ENCODE measurements at regions not wholly inside any gene's neighbourhood (a gene's known extent, or its start where the extent isn't known, plus 50 kb on each side); places are given as distances from the start of the nearest gene placed in this dataset.
A peak's percentile ranks its signal among the peaks of the same experiment; 100 is the strongest.

DNA sequence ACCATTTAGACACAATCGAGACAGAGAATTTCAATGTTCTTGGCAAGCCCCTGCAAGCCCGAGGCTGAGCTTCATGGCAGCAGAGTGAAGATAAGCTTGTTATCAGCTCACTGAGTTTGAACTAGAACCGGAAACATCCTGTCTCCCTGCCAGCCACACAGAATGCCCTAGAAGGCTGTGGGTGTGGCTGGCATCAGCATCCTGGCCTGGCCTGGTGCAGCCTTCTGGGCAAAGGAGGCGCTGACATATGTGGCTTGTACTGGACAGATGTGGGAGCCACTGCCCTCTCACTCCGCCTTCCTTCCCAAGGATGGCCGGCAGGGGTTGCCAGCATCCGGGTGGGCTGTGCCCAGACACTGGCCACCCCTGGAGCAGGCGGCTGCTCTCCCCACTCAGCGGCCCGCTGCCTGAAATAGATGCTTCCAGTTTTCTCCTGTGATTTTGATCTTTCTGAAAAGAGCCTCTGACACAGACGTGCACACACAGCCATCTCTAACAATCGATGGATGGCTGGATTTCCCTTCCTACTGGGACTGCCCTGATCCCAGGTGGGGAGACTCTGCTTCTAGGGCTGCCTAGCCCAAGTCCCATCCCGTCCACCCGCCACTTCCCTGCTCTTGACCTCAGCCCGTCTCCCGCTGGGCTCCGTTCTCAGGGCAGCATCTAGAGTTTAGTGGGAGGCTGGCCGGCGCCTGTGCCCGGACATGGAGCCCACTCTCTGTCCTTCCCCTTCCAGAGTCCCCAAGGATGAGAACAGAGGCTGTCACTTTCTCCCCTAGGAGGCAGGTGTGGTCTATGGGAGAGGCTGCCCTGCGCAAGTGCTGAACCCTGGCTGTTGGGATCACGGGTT lies 149.7 kb downstream of the CTTN start:
- Histone ChIP-seq H3K27me3 (replicated peaks in 2 of 5; ENCODE audit: control insufficient read depth in 4 of 5, insufficient read depth in 5 of 5, low read length in 4 of 5) (no peaks in the 10 kb centered on the region), H3K36me3 (ENCODE audit: control insufficient read depth in 4 of 4, insufficient read depth in 4 of 4, low read length in 3 of 4) (no peaks in the 10 kb centered on the region), H3K27ac (ENCODE audit: insufficient read depth in 1 of 2, low read depth in 1 of 2, low read length in 2 of 2, poor library complexity in 1 of 2, severe bottlenecking in 2 of 2) (no peak overlapping the region), H3K4me1 (ENCODE audit: control extremely low read depth in 1 of 4, control insufficient read depth in 4 of 4, insufficient read depth in 4 of 4, low read length in 3 of 4) (no peaks in the 10 kb centered on the region), H3K4me3 (ENCODE audit: control insufficient read depth in 1 of 7, extremely low read depth in 1 of 7, insufficient read depth in 4 of 7, low read depth in 2 of 7, low read length in 6 of 7) (no peak overlapping the region), H3K9me3 (ENCODE audit: control extremely low read depth in 1 of 5, control insufficient read depth in 4 of 5, insufficient read depth in 2 of 5, low read depth in 1 of 5, low read length in 4 of 5) (no peaks in the 10 kb centered on the region)
- POLR2A ChIA-PET, result no interaction called here
- peak; percentile 30 to 60 (median 44) for DNase-seq
- CTCF ChIA-PET, result no interaction called here
- 82% methylated on average over 18 of the region's 22 CpGs for WGBS (ENCODE audit: insufficient coverage)

DNA sequence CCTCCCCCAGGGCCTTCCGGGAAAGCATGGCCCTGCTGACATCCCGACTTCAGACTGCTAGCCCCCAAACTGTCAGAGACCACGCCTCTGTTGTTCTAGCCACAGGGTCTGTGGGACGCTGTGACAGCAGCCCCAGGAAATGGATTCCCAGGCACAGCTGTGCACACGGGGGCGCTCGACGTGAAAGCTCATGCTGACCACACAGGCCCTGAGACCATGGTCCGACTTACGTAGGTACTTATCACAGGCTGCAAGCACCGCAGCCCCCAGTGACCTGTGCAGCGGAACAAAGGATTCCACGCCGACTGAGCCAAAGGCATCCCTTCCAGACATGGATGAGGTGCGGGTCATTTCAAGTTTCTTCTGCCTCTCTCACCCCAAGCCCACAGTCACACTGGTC lies 150.6 kb downstream of the CTTN start:
- Histone ChIP-seq H3K27me3 (replicated peaks in 2 of 5; ENCODE audit: control insufficient read depth in 4 of 5, insufficient read depth in 5 of 5, low read length in 4 of 5) (no peaks in the 10 kb centered on the region), H3K36me3 (ENCODE audit: control insufficient read depth in 4 of 4, insufficient read depth in 4 of 4, low read length in 3 of 4) (no peaks in the 10 kb centered on the region), H3K4me1 (ENCODE audit: control extremely low read depth in 1 of 4, control insufficient read depth in 4 of 4, insufficient read depth in 4 of 4, low read length in 3 of 4) (no peaks in the 10 kb centered on the region), H3K4me3 (ENCODE audit: control insufficient read depth in 1 of 7, extremely low read depth in 1 of 7, insufficient read depth in 4 of 7, low read depth in 2 of 7, low read length in 6 of 7) (no peak overlapping the region), H3K9me3 (ENCODE audit: control extremely low read depth in 1 of 5, control insufficient read depth in 4 of 5, insufficient read depth in 2 of 5, low read depth in 1 of 5, low read length in 4 of 5) (no peaks in the 10 kb centered on the region), H3K27ac (ENCODE audit: insufficient read depth in 1 of 2, low read depth in 1 of 2, low read length in 2 of 2, poor library complexity in 1 of 2, severe bottlenecking in 2 of 2) (no peak overlapping the region)
- 95% methylated on average over 15 of the region's 15 CpGs for WGBS (ENCODE audit: insufficient coverage)
- no peak for DNase-seq
- ChIA-PET CTCF (no interaction called here), POLR2A (no interaction called here)

DNA sequence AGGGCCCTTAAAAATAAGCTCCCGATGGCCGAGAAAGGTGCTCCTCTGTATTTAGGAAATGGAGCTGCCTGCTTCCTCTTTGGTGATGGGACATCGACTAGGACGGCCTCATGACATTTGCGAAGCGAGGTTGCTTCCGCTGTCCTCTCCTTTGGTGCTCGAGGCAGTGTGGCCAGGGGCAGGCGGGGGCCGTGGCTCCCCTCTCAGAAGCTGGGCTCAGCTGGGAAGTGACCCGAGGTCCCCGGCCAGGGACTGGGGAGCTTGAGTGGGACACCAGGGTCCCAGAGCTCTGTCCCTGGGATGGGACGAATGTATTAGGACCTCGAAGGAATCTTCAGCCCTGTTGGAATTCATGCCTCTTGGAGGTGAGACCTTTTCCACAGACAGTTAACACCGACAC lies 151.1 kb downstream of the CTTN start:
- no peaks in the 10 kb centered on the region for H3K9me3 ChIP-seq (ENCODE audit: control extremely low read depth in 1 of 5, control insufficient read depth in 4 of 5, insufficient read depth in 2 of 5, low read depth in 1 of 5, low read length in 4 of 5)

DNA sequence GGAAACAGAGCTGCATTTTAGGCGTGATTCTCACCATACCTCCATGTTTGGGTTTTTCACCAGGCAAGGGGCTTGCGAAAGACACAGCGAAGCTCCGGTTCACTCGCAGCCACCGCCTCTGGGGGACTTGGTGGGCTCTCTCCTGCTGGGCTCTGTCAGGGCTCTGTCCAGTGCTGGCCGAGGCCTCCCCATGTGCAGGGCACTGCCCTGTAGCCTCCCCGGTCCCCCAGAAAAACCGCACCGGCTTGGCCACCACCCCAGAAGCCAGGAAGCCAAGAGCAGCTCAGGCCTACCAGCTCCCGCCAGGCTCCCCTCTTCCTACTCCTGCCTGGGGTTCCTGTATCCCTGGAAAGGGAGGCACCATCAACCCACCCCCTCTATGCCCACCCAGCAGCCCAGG lies 151.5 kb downstream of the CTTN start:
- DNase-seq, result no peak
- ChIA-PET POLR2A (no interaction called here), CTCF (no interaction called here)
- Histone ChIP-seq H3K36me3 (ENCODE audit: control insufficient read depth in 4 of 4, insufficient read depth in 4 of 4, low read length in 3 of 4) (no peaks in the 10 kb centered on the region), H3K4me3 (ENCODE audit: control insufficient read depth in 1 of 7, extremely low read depth in 1 of 7, insufficient read depth in 4 of 7, low read depth in 2 of 7, low read length in 6 of 7) (no peak overlapping the region), H3K27me3 (replicated peaks in 2 of 5; ENCODE audit: control insufficient read depth in 4 of 5, insufficient read depth in 5 of 5, low read length in 4 of 5) (no peaks in the 10 kb centered on the region), H3K9me3 (ENCODE audit: control extremely low read depth in 1 of 5, control insufficient read depth in 4 of 5, insufficient read depth in 2 of 5, low read depth in 1 of 5, low read length in 4 of 5) (no peaks in the 10 kb centered on the region), H3K4me1 (ENCODE audit: control extremely low read depth in 1 of 4, control insufficient read depth in 4 of 4, insufficient read depth in 4 of 4, low read length in 3 of 4) (no peaks in the 10 kb centered on the region), H3K27ac (ENCODE audit: insufficient read depth in 1 of 2, low read depth in 1 of 2, low read length in 2 of 2, poor library complexity in 1 of 2, severe bottlenecking in 2 of 2) (no peak overlapping the region)
- 98% methylated on average over 10 of the region's 11 CpGs for WGBS (ENCODE audit: insufficient coverage)

More for the DNA sequence above, 151.1 kb downstream of the CTTN start:
- ChIA-PET POLR2A (no interaction called here), CTCF (no interaction called here)
- no peak overlapping the region for H3K27ac ChIP-seq (ENCODE audit: insufficient read depth in 1 of 2, low read depth in 1 of 2, low read length in 2 of 2, poor library complexity in 1 of 2, severe bottlenecking in 2 of 2)
- no peaks in the 10 kb centered on the region for H3K36me3 ChIP-seq (ENCODE audit: control insufficient read depth in 4 of 4, insufficient read depth in 4 of 4, low read length in 3 of 4)
- DNase-seq, result no peak
- no peaks in the 10 kb centered on the region for H3K27me3 ChIP-seq (replicated peaks in 2 of 5; ENCODE audit: control insufficient read depth in 4 of 5, insufficient read depth in 5 of 5, low read length in 4 of 5)
- H3K4me3 ChIP-seq (ENCODE audit: control insufficient read depth in 1 of 7, extremely low read depth in 1 of 7, insufficient read depth in 4 of 7, low read depth in 2 of 7, low read length in 6 of 7), result no peak overlapping the region
- 81% methylated on average over 12 of the region's 15 CpGs for WGBS (ENCODE audit: insufficient coverage)
- H3K4me1 ChIP-seq (ENCODE audit: control extremely low read depth in 1 of 4, control insufficient read depth in 4 of 4, insufficient read depth in 4 of 4, low read length in 3 of 4), result no peaks in the 10 kb centered on the region

DNA sequence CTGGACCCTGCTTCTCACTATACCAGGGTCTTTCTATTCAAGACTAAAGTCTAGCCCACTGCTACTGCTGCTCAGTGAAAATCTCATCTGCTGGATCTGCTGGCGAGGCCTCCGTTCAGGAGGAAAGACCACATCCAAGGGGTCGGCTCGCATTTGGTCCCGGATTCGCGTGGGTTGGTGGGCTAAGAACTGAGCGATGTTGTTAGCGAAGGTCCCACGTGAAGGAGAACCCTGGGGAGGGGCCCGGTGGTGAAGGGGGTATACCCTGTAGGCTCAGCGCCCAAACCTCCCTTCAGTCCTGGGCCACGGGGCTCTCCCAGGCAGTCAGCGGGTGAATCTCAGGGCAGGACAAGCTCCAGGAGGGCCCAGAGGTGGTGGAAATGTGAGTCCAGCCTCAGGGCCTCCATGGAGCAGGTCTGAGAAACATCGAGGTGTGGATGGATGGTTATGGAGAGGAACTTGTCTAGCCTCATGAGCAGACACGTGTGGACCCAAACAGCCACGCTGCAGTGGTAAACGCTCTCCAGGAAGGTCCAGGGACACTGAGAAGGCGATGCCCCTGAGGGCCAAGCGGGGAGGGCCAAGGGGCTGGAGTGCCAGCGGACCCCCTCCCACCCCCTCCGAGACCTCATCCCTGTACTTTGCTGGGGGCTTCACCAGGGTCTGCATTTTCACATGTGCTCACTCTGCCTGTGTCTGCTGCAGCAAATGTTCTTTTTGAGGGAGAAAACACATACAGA lies 152.3 kb downstream of the CTTN start:
- POLR2A ChIA-PET, result no interaction called here
- Histone ChIP-seq H3K27me3 (replicated peaks in 2 of 5; ENCODE audit: control insufficient read depth in 4 of 5, insufficient read depth in 5 of 5, low read length in 4 of 5) (no peaks in the 10 kb centered on the region), H3K4me1 (ENCODE audit: control extremely low read depth in 1 of 4, control insufficient read depth in 4 of 4, insufficient read depth in 4 of 4, low read length in 3 of 4) (no peaks in the 10 kb centered on the region), H3K36me3 (ENCODE audit: control insufficient read depth in 4 of 4, insufficient read depth in 4 of 4, low read length in 3 of 4) (no peaks in the 10 kb centered on the region), H3K9me3 (ENCODE audit: control extremely low read depth in 1 of 5, control insufficient read depth in 4 of 5, insufficient read depth in 2 of 5, low read depth in 1 of 5, low read length in 4 of 5) (no peaks in the 10 kb centered on the region), H3K27ac (ENCODE audit: insufficient read depth in 1 of 2, low read depth in 1 of 2, low read length in 2 of 2, poor library complexity in 1 of 2, severe bottlenecking in 2 of 2) (no peak overlapping the region), H3K4me3 (ENCODE audit: control insufficient read depth in 1 of 7, extremely low read depth in 1 of 7, insufficient read depth in 4 of 7, low read depth in 2 of 7, low read length in 6 of 7) (no peak overlapping the region)
- CTCF ChIA-PET, result no interaction called here
- DNase-seq, result no peak
- WGBS (ENCODE audit: insufficient coverage), result 97% methylated on average over 15 of the region's 22 CpGs

DNA sequence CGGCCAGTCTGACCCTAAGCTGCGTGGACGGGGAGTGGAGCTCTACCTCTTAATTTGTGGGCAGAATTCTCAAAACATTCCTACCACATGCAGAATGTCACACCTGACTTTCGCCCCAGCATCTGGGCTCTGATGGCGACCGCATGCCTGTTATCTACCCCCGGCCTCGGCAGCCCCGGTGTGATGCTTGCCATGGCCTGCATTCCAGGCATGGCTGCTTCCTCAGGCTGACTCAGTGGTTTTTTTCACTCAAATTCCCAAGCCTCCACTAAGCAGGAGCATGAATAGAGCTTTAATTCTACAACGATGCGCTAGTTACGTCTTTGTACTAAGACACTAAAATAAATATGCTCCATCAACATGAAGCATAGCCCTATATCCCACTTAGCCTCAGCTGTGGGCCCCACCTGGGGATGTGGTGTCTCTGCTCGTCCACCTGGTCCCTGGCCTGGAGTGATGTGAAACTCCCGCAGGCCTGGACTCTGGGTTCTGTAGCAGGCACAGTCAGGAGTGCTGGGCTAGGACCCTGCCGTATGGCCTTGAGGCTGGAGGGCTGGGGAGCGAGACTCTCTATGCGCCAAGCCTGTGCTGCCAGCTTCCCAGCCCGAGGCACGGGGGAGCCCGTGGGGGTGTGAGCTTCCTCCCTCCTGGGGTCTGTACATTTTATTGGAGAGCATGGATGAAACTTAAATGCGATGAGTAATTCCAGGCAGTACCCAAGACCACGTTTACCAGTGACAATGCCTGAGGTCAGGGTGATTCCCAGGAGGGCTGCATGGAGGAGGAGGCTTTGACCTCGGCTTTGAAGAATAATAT lies 153.2 kb downstream of the CTTN start:
- 94% methylated on average over 18 of the region's 23 CpGs for WGBS (ENCODE audit: insufficient coverage)
- no peaks in the 10 kb centered on the region for H3K4me1 ChIP-seq (ENCODE audit: control extremely low read depth in 1 of 4, control insufficient read depth in 4 of 4, insufficient read depth in 4 of 4, low read length in 3 of 4)
- H3K4me3 ChIP-seq (ENCODE audit: control insufficient read depth in 1 of 7, extremely low read depth in 1 of 7, insufficient read depth in 4 of 7, low read depth in 2 of 7, low read length in 6 of 7), result no peak overlapping the region
- no peaks in the 10 kb centered on the region for H3K9me3 ChIP-seq (ENCODE audit: control extremely low read depth in 1 of 5, control insufficient read depth in 4 of 5, insufficient read depth in 2 of 5, low read depth in 1 of 5, low read length in 4 of 5)
- ChIA-PET CTCF (no interaction called here), POLR2A (no interaction called here)
- H3K36me3 ChIP-seq (ENCODE audit: control insufficient read depth in 4 of 4, insufficient read depth in 4 of 4, low read length in 3 of 4), result no peaks in the 10 kb centered on the region
- H3K27me3 ChIP-seq (replicated peaks in 2 of 5; ENCODE audit: control insufficient read depth in 4 of 5, insufficient read depth in 5 of 5, low read length in 4 of 5), result no peaks in the 10 kb centered on the region
- no peak overlapping the region for H3K27ac ChIP-seq (ENCODE audit: insufficient read depth in 1 of 2, low read depth in 1 of 2, low read length in 2 of 2, poor library complexity in 1 of 2, severe bottlenecking in 2 of 2)
- no peak for DNase-seq
